GM18870 (cell line): ENCODE measurements at regions not wholly inside any gene's neighbourhood (a gene's known extent, or its start where the extent isn't known, plus 50 kb on each side); places are given as distances from the start of the nearest gene placed in this dataset.
"Not testable (repeated sequence)": the region's sequence is repeated elsewhere in the genome, so short reads cannot be mapped to it uniquely, and the experiment has no call there.

Source experiments
- ATAC-seq: cut with Tn5 transposase; IDR thresholded peaks from one replicate; pipeline ENCODE4 v1.9.1; 2021; ENCODE audit warnings: moderate library complexity; ENCODE audit not compliant: unreplicated experiment

DNA sequence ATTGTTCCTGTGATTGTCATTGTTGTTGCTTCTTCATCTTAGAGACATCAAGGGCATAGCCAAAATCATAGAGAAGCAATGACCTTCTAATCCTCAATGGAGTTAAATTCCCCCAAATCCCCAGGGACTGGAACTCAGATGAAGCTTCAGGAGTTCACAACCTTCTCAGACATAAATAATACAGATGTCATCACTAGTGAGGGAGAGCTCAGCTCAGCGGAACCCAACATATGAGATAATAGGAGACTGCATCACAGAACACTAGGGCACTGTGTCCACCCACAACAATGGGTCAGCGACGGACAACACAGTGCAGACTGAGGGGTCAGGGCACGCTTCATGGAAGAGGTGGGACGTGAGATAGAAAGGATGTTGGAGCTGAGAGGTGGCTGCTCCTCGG is 1290.4 kb upstream of the TMEM132C start:
- no peak for ATAC-seq

DNA sequence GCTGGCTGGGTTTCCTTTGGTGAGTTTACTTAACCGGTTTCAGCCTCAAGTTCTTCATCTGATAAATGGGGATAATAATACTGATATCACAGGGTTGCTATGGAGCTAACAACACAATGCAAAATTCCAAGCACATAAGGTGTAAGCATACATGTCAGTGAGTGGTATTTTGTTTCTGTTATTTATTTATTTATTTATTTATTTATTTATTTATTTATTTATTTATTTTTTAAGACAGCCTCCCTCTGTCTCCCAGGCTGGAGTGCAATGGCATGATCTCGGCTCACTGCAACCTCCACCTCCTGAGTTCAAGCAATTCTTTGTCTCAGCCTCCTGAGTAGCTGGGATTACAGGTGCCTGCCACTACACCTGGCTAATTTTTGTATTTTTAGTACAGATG is 1287.4 kb upstream of the TMEM132C start:
- ATAC-seq: not testable (repeated sequence)

DNA sequence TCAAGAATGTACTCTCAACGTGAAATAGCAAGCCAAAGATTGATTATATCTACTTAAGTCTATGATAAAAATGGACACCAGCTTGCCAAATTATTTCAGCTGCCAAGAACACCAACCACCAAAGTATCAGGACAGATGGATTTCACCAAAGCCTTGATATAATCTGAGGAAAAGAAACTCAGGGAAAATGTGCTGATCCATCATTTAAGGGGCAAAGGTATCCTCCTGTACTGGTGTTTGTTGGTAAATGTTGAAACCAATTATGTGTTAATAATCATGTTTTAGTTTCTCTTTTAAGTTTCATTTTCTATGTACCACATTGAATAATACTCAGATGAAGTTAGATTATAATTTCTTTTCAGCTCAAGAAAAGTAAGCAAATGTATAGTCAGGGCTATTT is 1284.3 kb upstream of the TMEM132C start:
- ATAC-seq: no peak

DNA sequence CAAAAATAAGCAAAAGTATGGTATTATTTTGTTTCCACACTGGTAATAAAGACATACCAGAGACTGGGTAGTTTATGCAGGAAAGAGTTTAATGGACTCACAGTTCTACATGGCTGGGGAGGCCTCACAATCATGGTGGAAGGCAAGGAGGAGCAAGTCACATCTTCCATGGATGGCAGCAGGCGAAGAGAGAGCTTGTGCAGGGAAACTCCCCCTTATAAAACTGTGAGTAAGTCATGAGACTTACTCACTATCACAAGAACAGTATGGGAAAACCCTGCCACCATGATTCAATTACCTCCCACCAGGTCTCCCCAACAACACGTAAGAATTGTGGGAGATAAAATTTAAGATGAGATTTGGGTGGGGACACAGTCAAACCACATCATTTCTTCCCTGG is 1283.2 kb upstream of the TMEM132C start:
- ATAC-seq: not testable (repeated sequence)

DNA sequence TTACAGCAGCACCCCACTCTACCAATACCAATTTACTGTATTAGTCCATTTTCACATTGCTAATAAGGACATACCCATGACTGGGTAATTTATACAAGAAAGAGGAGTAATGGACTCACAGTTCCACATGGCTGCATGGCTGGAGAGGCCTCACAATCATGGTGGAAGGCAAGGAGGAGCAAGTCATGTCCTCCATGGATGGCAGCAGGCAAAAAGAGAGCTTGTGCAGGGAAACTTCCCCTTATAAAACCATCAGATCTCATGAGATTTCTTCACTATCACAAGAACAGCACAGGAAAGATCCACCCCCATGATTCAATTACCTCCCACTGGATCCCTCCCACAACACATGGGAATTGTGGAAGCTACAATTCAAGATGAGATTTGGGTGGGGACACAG is 1281.3 kb upstream of the TMEM132C start:
- ATAC-seq: not testable (repeated sequence)

DNA sequence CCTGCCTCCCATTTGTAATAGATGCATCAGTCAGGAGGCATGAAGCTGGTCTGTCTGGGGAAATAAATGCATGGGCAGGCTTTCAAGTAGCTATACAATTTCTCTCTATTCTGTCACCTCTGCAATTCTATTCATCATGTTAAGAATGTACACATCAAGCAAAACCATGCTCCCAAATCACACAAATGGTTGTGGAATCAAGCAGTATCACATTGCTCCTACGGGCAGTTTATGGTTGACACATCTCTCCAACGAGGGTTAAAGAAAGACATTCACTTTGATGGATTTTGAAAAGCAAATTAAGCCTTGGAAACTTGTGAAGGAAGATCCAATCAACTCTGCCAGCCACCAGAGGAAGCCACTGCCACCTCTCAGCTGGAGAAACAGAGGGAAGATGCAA is 1277.4 kb upstream of the TMEM132C start:
- ATAC-seq: no peak

DNA sequence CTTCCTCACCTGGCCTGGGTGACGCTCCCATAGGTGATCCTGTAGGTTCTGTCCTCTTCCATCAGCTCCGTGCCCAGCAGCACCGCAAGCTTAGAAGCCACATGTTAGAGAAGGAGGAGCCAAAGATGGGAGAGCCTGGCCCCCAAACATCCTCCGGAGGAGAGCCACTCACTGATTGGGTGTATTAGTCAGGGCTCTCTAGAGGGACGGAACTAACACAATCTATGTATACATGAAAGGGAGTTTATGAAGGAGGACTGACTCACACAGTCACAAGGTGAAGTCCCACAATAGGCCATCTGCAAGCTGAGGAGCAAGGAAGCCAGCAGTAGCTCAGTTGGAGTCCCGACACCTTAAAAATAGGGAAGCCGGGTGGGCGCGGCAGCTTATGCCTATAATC is 1273.1 kb upstream of the TMEM132C start:
- no peak for ATAC-seq

DNA sequence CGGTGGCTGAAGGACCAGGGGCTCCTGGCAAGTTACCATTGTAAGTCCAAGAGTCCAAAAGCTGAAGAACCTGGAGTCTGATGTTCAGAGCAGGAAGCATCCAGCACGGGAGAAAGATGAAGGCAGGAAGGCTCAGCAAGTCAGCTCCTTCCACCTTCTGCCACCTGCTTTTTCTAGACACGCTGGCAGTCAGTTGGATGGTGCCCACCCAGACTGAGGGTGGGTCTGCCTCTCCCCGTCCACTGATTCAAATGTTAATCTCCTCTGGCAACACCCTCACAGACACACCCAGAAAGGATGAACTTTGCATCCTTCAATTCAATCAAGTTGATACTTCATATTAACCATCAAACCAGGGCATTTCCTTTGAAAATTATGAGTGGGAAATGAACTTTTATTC is 1272.4 kb upstream of the TMEM132C start:
- ATAC-seq: no peak

DNA sequence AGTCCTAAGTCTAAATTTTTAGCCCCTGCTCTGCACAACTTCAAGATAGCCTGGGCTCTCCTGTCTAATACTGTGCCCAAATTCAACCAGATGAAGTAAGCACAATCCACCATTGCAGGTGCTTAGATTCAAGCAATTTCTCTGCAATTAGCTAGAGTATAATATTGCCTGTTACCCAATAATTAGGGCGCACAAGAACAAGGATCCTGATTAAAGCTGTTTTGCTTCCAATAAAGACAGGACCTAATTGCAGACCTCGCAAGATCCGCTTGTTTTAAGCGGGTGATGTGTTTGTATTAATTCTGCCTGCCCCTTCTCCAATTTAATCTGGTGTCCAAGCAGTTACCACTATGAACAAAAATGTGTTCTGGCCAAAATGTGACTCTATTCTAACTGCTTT is 1268.9 kb upstream of the TMEM132C start:
- no peak for ATAC-seq

DNA sequence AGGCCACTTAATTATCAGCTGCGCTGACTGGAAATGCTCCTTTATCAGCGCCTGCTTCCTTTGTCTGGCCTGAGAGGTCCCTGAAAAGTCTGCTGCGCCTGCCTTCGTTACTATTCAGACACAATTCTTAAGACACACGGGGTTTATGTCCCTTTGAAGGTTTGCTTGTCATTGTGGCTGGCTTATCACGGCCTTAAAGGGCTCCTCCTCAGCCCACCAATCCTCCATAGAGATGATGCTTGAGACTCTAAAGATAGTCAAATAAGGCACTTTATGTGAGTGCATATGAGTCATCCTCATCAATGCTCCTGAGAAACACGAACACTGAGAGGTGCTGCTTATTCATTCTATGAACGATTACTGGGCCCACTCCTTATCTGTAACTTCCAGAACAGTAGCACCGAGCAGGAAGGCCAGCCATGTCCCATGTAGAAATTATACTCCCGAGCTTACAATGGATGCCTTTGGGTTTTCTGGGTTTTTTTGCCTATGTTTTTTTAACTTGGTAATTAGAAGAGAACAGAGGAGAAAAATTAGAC is 1268.2 kb upstream of the TMEM132C start:
- ATAC-seq: no peak

DNA sequence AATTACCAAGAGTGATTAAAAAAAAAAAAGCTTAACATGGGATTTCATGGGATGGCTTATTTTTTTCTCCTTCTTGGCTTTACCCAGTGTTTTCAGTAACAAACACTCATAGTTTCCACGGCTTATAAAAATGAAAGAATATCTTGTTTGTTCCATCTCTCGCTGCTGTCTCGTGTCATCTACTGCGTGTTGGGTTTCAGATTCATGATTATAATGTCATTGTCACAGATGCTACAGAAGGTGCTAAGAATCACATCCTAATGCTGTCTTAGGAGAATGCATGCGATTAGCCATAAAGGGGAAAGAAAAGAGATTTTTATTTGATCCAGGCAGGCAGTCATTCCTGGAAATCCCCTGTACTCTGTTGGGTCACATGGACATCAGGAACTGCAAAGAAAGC is 1267.6 kb upstream of the TMEM132C start:
- no peak for ATAC-seq

DNA sequence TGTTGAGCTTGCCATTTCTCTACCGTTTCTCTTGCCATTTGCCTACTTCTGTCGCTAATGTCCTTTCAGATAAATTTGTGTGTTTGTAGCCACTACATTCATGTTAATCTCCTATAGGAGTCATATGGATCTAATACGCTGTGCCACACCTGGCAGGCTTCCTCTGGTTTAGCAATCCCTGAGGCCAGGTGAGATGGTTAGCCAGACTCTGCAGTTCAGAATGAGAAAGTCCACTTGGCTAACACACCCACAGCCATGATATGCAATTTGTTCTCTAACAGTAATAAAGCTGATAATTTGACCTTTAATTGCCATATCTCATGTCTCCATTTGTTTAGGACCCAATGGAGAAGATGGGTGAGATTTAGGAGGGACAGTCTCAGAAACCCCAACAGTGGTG is 1261.6 kb upstream of the TMEM132C start:
- no peak for ATAC-seq

DNA sequence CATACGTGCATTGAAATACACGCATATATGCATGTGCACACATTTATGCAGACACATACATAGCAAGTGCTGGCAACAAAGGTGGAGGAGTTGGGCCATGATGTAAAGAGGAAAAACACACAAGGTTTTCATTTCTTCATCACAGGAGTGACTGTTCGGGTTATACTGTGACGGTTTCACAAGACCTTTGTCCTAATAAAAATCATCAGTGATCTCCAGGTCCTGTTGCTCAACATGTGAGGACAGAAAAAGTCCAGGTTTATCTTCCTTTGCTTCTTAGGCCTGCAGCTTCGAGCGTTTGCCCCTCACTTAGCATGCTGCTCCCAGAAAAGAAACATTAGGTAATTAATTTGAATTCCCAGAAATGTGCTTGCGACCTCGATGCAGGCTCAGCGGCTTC is 1260.0 kb upstream of the TMEM132C start:
- ATAC-seq: no peak

DNA sequence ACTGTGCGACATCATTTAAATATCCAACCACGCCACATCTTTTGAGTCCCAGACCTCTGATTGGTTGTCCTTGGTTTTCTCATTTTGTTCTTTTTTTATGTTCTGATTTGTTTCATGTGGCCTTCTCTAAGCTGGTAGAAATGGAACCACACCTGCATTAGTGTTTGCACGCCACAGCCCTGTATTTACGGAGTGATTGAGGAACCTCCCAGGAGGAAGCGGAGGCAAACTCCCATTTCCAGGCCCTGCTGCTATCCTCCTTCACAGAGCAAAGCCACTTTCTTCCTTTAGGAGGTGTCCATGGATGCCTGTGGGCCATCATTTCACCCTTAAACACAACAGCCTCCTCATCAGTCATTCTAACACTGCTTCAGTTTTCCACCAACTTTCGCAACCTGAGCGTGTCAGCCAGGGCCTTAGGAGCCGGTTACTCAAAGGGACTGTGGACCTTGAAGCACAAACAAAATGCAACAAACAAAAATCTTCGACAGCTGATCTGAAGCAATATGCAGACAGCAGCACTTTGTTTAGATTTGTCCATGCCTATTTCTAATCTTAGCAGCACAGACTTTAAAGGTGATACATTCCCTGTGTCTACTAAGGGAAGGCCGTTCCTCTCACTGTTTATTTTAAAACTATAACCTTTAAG is 1258.1 kb upstream of the TMEM132C start:
- no peak for ATAC-seq

DNA sequence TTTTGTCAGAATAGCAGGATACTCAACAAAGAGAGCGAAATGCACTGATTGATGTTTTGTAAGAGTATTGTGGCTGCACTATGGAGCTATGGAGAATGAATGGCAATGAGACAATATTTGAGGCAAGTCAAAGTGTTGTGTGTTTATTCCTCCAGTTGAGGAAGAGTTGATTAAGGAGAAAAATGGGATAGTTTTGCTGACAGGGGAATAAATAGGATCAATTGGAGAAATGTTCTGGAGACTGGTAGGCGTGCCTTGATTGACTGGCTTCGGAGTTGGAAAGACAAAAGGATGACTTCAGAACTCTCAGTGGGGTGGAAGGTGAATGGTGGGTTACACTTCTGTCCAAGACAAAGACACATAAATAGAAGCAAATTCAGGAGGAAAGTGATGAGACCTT is 1254.9 kb upstream of the TMEM132C start:
- no peak for ATAC-seq

DNA sequence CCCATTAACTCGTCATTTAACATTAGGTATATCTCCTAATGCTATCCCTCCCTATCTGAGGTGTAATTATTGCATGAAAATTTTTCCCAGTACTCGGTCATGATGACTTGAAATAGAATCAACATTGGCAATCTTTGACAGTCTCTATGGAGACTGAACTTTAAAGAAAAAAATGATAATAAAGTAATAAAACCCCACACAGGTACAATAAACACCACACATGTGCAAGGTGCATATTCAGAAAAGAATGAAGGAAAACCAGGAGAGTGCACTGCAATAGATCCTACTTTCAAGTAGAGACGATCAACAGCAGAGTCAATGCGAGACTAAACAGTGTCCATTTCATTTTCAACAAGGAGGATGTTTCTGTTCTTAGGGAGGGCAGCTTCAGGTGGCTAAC is 1253.8 kb upstream of the TMEM132C start:
- ATAC-seq: no peak

DNA sequence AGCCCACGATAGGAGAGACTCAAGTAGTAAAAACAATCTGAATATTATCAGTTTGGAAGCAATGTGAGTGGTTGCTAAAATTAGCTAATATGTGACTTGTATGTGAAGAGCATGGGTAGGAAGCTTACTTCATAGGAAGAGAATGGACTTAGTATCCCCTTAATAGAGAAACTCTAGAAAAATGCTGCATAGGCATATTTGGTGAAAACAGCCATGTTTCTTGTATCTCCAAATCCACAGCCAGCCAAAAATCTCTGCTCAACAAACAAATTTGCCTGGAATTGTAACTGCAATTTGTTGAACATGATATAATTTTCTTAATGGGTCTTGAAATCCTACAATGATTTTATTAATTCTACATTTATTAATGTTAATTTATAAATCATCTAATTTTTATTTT is 1252.9 kb upstream of the TMEM132C start:
- no peak for ATAC-seq

DNA sequence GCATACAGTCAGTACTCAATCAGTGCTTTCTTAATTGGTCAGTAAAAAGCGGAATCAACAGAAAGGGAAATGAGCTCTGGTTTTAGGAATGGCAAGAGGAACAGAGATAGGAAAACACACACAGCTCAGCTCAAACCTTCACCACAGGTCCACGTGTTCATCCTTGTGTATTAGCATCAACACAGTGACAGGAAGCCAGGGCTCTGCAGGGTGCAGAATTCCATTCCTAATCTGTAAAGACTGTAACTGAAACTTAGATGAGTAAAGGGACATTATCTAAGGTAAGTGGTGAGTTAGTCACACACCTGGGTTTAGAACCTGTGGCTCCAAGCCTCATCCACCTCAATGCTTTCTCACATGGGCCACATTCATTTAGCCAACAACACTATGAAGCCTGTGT is 1242.2 kb upstream of the TMEM132C start:
- no peak for ATAC-seq

DNA sequence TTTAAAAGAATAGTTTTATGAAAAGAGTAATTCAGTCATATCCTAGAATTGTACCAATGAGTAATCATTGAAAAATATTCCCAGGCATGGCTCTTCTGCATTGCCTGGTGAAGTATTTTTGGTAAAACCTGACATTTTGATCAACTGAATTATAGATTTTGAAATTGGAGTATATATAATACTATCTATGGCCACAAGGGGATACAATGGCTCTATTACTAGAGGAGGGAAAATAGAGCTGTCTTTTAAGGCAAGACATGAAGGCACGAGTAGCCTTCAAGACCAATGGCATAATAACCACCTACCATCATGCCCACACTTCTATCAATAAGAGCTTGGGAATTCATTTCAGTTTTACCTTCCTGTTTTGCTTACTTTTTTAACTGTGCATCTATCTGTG is 1241.4 kb upstream of the TMEM132C start:
- ATAC-seq: peak; percentile 58

DNA sequence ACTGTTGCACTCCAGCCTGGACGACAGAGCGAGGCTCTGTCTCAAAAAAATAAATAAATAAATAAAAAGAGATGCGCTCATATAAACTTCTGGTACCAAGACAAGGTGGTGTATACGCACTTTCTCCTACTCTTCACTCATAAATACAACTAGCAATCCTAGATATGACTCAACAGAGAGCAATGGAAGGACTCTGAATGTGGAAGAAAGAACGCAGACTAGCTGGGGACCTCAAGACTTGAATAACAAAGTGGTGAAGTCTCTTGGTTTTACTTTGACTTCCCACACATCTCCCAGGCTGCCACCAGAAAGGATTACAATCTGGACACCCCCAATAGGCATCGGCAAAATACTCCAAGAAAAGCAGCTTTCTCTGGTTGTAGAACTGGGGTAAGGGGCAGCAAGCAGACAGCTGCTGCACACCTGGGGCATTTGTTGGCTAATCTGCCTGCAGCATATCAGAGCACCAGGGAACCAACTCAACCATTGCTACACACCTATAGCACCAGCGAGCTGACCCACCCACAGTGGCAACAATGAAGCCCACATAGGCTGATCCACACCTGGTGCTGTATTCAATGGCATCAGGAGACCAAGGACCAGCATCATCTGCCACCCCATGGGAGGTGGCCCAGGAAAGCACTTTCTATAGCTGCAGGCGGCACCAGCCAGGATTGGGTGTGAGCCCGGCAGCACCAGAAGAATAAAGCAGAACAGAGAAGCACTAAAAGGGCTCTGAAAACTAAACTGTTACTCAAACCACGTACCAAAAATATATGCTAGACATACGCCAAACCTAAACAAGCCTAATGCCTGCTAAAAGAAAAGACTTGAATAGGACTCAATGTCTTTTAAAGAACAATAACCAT is 1231.7 kb upstream of the TMEM132C start:
- no peak for ATAC-seq

DNA sequence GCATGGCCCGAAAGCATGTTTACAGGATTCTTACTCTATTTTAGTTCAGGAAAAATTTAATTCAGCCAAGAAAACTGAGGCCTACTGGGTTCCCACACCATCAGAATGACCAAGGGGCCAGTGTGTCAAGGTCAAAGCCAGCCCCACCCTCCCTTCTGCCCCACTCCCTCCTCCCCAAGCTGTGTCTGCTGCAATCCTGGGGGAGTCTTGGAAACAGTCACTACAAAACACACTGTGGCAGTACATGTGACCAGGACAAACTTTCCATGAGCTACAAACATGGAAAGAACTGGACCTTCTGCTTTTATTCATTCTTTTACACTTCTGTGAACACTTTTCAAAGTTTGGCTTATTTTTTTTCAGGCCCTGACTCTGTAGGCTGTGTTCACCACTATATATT is 1228.8 kb upstream of the TMEM132C start:
- no peak for ATAC-seq

DNA sequence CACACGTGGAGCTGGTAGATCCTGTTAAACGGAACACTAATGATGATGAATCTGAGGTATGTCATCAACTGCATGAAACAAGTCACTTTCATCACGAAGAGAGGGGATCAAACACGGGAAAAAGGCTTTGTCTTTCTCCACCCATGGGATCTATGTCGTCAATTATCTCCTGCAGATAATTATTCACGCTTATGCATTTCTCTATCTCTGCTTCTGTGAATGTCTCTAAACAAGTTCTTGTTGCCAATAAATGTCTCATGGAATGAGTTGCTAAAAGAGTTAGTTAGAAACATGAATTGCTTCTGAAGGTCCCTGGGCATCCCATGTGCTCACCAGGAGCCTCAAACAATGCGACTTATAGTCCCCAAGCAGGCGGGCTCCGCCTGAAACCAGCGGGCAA is 1228.2 kb upstream of the TMEM132C start:
- ATAC-seq: no peak
